GM10266 (cell line): ENCODE measurements at regions not wholly inside any gene's neighbourhood (a gene's known extent, or its start where the extent isn't known, plus 50 kb on each side); places are given as distances from the start of the nearest gene placed in this dataset.

ENCODE experiments used
- DNase-seq: peaks from one replicate; pipeline ENCODE4 v3.0.0; 2012; ENCODE audit errors: extremely low spot score
- CTCF ChIP-seq: IDR thresholded peaks from 2 replicates; pipeline ENCODE4 v1.5.1; 2012; ENCODE audit warnings: mild to moderate bottlenecking, low read depth; ENCODE audit not compliant: control insufficient read depth, insufficient read depth; ENCODE audit errors: missing control alignments

- TF ChIP-seq CTCF: no peak
- DNase-seq: no peak
Observed at GRCh38 chr13:91079176-91079575, 268.3 kb upstream of the MIR17HG start.

GRCh38 chr13:91085127-91085526, 262.4 kb upstream of the MIR17HG start:
- no peak for DNase-seq
- no peak for TF ChIP-seq CTCF

- no peak for TF ChIP-seq CTCF
- DNase-seq: no peak
Observed at GRCh38 chr13:91086936-91087716, 260.4 kb upstream of the MIR17HG start.

- DNase-seq: no peak
- no peak for TF ChIP-seq CTCF
Observed at GRCh38 chr13:91097269-91097668, 250.2 kb upstream of the MIR17HG start.

- no peak for TF ChIP-seq CTCF
- no peak for DNase-seq
Observed at GRCh38 chr13:91099877-91100276, 247.6 kb upstream of the MIR17HG start.

DNA sequence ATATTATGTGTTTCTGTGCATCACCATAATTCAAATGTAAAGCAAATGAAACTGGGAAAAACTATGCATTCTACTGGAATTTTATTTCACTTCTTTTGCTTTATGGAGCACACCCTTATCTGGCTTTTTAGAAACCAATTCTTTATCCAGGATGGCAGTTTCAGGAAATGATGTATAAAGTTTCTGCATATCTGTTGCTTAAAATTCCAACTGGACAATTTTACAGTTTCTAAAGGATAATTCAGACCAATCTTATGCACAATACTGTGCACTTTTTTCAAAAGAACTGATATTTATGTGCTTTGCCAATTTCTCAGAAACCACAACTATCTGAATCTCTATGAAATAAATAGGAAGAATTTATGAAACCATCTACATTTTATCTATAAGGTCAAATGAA, 246.5 kb upstream of the MIR17HG start:
- no peak for TF ChIP-seq CTCF
- no peak for DNase-seq

DNA sequence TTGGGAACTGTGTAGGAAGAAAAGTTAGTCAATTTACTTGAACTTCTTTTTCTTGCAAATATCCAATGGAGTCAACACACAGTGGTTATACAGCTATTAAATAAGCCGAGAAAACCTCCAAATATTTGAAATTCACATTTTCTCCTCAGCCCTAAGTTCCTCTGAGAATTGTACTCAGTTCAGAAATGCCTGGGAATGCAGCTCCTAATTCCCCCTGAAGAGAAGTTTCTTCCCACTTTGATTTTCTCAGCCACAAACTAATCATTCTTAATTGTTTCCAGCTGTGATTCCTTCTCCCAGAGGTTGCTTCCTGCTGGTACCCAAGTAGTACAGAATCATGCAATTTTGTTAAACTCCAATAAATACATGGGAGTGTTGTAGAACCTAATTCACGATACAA, 246.1 kb upstream of the MIR17HG start:
- DNase-seq: no peak
- TF ChIP-seq CTCF: no peak
